Upper lobe of right lung (tissue), 1 donor: ENCODE measurements at regions not wholly inside any gene's neighbourhood (a gene's known extent, or its start where the extent isn't known, plus 50 kb on each side); places are given as distances from the start of the nearest gene placed in this dataset.

Experiments
- ATAC-seq: fragments of 200-7000 bp; cut with Tn5 transposase; one replicate; pipeline ENCODE4 v1.9.1; 2020; ENCODE audit warnings: mild to moderate bottlenecking, moderate library complexity
- DNase-seq: peaks from one replicate; pipeline ENCODE4 v3.0.0-alpha.2; 2020
- H3K27ac ChIP-seq: fragments of 200-600 bp; one replicate; pipeline ENCODE4 v1.8.0; 2022
- H3K27me3 ChIP-seq: fragments of 200-600 bp; one replicate; pipeline ENCODE4 v1.8.0; 2022; ENCODE audit warnings: mild to moderate bottlenecking
- H3K36me3 ChIP-seq: fragments of 200-600 bp; one replicate; pipeline ENCODE4 v1.8.0; 2022
- H3K4me1 ChIP-seq: fragments of 200-600 bp; one replicate; pipeline ENCODE4 v1.8.0; 2022
- H3K4me3 ChIP-seq: fragments of 200-600 bp; one replicate; pipeline ENCODE4 v1.8.0; 2022; ENCODE audit warnings: mild to moderate bottlenecking
- H3K9me3 ChIP-seq: fragments of 200-600 bp; one replicate; pipeline ENCODE4 v1.8.0; 2022
- CTCF ChIP-seq: fragments of 200-600 bp; IDR thresholded peaks from one replicate; pipeline ENCODE4 v1.8.0; 2022; ENCODE audit warnings: antibody characterized with exemption
- intact Hi-C: fragments of 100-400 bp; cut with DNase I; formaldehyde crosslinking; loops from one replicate; pipeline ENCODE4 v1.11.0; 2022
- donor health status: DM: no; HTN: yes; CAD: no; lungs with severe emphysema.

- Histone ChIP-seq H3K27ac (no peak overlapping the region), H3K4me1 (no peaks in the 10 kb centered on the region), H3K27me3 (no peaks in the 10 kb centered on the region), H3K4me3 (no peak overlapping the region), H3K36me3 (no peaks in the 10 kb centered on the region), H3K9me3 (peaks cover 8% of the 10 kb centered on the region)
- DNase-seq (no peak), ATAC-seq (no peak)
- TF ChIP-seq CTCF: no peak
- intact Hi-C loops: no loop called here
Observed at GRCh38 chr11:111026241-111026640, 219.3 kb upstream of the POU2AF2 start.

- DNase-seq (no peak), ATAC-seq (peak; percentile 7)
- intact Hi-C loops: no loop called here
- H3K27ac ChIP-seq: no peak overlapping the region
- H3K9me3 ChIP-seq: no peaks in the 10 kb centered on the region
- H3K4me3 ChIP-seq: no peak overlapping the region
- H3K36me3 ChIP-seq: no peaks in the 10 kb centered on the region
- H3K27me3 ChIP-seq: no peaks in the 10 kb centered on the region
- TF ChIP-seq CTCF: no peak
- peaks cover 10% of the 10 kb centered on the region for H3K4me1 ChIP-seq
Observed at GRCh38 chr11:111021131-111021530, 224.4 kb upstream of the POU2AF2 start.

GRCh38 chr11:111019871-111020670 lies 225.5 kb upstream of the POU2AF2 start:
- peak; percentile 79 for ATAC-seq
- H3K27ac ChIP-seq: peak overlapping the region; percentile 60
- intact Hi-C loops: no loop called here
- peak overlapping the region; percentile 2 for H3K4me3 ChIP-seq
- no peaks in the 10 kb centered on the region for H3K27me3 ChIP-seq
- no peak for DNase-seq
- no peak for TF ChIP-seq CTCF
- H3K4me1 ChIP-seq: peaks cover 10% of the 10 kb centered on the region
- H3K9me3 ChIP-seq: no peaks in the 10 kb centered on the region
- H3K36me3 ChIP-seq: no peaks in the 10 kb centered on the region

GRCh38 chr11:111019451-111019850 lies 226.1 kb upstream of the POU2AF2 start:
- H3K4me3 ChIP-seq: no peak overlapping the region
- ATAC-seq (peak; percentile 69), DNase-seq (no peak)
- no peak for TF ChIP-seq CTCF
- peak overlapping the region; percentile 60 for H3K27ac ChIP-seq
- H3K4me1 ChIP-seq: peaks cover 10% of the 10 kb centered on the region
- H3K36me3 ChIP-seq: no peaks in the 10 kb centered on the region
- no peaks in the 10 kb centered on the region for H3K27me3 ChIP-seq
- intact Hi-C loops: no loop called here
- H3K9me3 ChIP-seq: no peaks in the 10 kb centered on the region

- DNase-seq: no peak
- Histone ChIP-seq H3K4me1 (peaks cover 10% of the 10 kb centered on the region), H3K9me3 (no peaks in the 10 kb centered on the region), H3K36me3 (no peaks in the 10 kb centered on the region), H3K4me3 (no peak overlapping the region), H3K27ac (no peak overlapping the region), H3K27me3 (no peaks in the 10 kb centered on the region)
- peak; percentile 60 for ATAC-seq
- intact Hi-C loops: no loop called here
- TF ChIP-seq CTCF: no peak
Observed at GRCh38 chr11:111018566-111018965, 227.0 kb upstream of the POU2AF2 start.

GRCh38 chr11:111012491-111012890 lies 233.0 kb upstream of the POU2AF2 start:
- DNase-seq (no peak), ATAC-seq (no peak)
- Histone ChIP-seq H3K27me3 (no peaks in the 10 kb centered on the region), H3K4me1 (no peaks in the 10 kb centered on the region), H3K36me3 (no peaks in the 10 kb centered on the region), H3K9me3 (no peaks in the 10 kb centered on the region), H3K4me3 (no peak overlapping the region), H3K27ac (no peak overlapping the region)
- intact Hi-C loops: no loop called here
- TF ChIP-seq CTCF: no peak
